ENCODE measurements at regions not wholly inside any gene's neighbourhood (a gene's known extent, or its start where the extent isn't known, plus 50 kb on each side); places are given as distances from the start of the nearest gene placed in this dataset.

DNA sequence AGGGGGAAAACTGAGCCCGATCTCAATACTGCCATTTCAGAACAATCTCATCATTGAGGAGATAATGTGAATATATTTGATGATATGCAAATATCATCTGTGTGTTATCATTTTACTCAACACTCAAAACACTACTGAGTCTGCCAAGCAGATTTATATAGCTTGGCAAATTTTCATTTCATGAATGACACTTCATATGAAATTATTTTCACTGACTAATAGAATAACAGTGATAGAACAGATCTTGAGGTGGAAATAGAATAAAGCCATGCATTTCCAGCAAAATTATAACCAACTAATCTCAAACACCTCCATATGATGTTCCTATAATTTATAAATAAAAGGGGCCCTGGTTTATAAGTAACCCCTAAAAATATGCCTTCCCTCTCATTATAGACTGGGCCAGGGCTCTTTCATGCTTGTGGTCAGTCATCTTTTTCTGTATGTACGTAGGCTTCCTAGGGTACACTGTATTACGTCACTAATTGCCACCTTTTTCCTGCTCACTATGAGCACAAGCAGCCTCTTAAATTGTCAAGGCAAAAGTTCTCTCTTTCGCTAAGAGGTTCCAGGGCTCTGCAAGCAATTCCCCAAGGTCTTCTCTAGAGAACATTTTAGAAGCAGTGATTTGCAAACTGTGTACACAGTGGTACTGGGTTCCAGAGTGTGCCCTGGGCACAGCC, 197.1 kb upstream of the FOXN3 start:
- peak overlapping the region; percentile 87 for H3K4me3 ChIP-seq (ENCODE audit: low read length)

DNA sequence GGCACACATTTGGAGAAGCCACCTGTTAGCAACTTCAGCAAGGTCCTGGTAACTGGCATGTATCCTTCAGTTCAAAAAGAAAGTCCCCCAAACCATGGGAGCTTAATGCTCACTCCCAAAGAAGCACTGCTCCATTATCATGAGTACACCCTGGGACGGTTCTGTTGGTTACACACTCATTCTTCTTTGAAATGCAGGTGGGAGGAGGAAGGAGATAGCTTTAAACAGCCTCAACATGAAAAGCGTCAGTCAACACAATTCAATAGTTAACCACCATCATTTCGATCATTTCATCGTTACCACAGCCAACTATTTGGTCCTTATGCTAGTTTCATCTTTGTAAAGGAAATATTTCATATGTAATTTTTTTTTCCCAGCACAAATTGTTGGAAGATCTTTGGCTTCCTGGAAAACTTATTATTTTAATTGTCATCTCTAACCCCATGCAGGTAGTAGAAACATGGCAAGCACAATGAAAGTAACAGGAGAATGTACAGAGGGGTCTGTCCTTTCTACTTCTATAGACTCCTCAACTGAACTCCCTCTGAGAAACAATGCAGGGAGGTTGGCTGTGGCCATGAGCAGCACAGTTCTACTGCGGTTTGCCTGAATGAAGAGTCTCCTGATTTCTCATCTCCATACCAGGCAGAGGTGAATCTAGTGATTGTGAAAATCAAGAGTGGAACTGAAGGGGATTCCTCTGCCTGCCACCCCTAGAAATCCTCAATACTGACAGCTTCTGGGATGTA, 196.4 kb upstream of the FOXN3 start:
- no peak overlapping the region for H3K9ac ChIP-seq (ENCODE audit: low read length)
- no peaks in the 10 kb centered on the region for H3K36me3 ChIP-seq (ENCODE audit: control insufficient read depth, low read depth, low read length)
- H3K27me3 ChIP-seq (ENCODE audit: control insufficient read depth, insufficient read depth, low read length) = no peaks in the 10 kb centered on the region
- no peaks in the 10 kb centered on the region for H3K9me3 ChIP-seq (ENCODE audit: control insufficient read depth, low read depth, low read length)
- no peak overlapping the region for H3K4me3 ChIP-seq (ENCODE audit: low read length)
- peaks cover 45% of the 10 kb centered on the region for H3K4me1 ChIP-seq (ENCODE audit: control insufficient read depth, low read depth, low read length)
- no peak overlapping the region for H3K27ac ChIP-seq (ENCODE audit: low read length)

More for the DNA sequence above, 197.1 kb upstream of the FOXN3 start:
- peak overlapping the region; percentile 46 for H3K27ac ChIP-seq (ENCODE audit: low read length)
- peaks cover 45% of the 10 kb centered on the region for H3K4me1 ChIP-seq (ENCODE audit: control insufficient read depth, low read depth, low read length)
- H3K36me3 ChIP-seq (ENCODE audit: control insufficient read depth, low read depth, low read length) = no peaks in the 10 kb centered on the region
- H3K9me3 ChIP-seq (ENCODE audit: control insufficient read depth, low read depth, low read length) = no peaks in the 10 kb centered on the region
- H3K9ac ChIP-seq (ENCODE audit: low read length) = no peak overlapping the region
- H3K27me3 ChIP-seq (ENCODE audit: control insufficient read depth, insufficient read depth, low read length) = no peaks in the 10 kb centered on the region

DNA sequence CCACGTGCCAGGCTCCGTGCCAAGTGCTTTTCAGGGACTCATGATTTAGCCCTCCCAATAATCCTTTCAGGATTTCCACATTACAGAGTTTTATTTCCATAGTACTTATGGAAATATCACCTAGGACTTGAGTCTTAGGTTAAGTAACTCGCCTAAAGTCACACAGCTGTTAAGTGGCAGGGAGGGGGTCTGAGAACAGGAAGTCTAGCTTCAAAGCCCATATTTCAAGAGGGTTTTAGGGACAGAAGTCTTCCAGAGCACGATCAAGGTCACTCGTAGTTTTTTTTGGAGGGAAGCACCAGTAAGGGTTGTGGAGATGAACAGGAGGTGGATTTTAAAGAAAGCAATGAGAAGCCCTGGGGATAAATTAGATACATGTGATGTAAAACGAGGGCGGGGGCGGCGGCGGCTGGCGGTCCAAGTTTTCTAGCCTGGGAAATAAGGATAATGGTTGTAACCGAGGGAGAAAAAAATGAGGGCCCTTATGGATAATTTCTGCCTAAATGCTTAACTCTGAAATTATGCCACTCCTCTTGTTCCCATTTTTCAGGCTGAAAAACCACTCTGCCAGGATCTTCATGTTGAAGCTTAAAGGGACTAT, 192.6 kb upstream of the FOXN3 start:
- Histone ChIP-seq H3K27ac (ENCODE audit: low read length) (no peak overlapping the region), H3K27me3 (ENCODE audit: control insufficient read depth, insufficient read depth, low read length) (no peaks in the 10 kb centered on the region), H3K4me3 (ENCODE audit: low read length) (no peak overlapping the region), H3K9ac (ENCODE audit: low read length) (no peak overlapping the region), H3K9me3 (ENCODE audit: control insufficient read depth, low read depth, low read length) (no peaks in the 10 kb centered on the region), H3K4me1 (ENCODE audit: control insufficient read depth, low read depth, low read length) (peaks cover 23% of the 10 kb centered on the region), H3K36me3 (ENCODE audit: control insufficient read depth, low read depth, low read length) (no peaks in the 10 kb centered on the region)

DNA sequence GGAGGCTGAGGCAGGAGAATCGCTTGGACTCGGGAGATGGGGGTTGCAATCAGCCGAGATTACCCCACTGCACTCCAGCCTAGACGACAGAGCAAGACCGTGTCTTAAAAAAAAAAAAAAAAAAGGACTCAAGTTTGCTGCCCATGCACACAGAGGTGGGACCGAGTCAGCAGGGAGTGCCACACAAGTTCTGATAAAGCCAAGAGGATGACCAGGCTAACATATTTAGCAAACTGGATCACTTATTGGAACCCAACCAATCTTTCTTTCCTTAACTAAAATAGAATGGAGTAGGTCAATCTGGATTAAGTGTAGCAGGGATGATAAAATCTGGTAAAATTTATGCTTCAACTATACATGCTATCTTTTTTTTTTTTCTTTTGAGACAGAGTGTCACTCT, 190.4 kb upstream of the FOXN3 start:
- Histone ChIP-seq H3K9me3 (ENCODE audit: control insufficient read depth, low read depth, low read length) (no peaks in the 10 kb centered on the region), H3K36me3 (ENCODE audit: control insufficient read depth, low read depth, low read length) (no peaks in the 10 kb centered on the region), H3K27ac (ENCODE audit: low read length) (no peak overlapping the region), H3K9ac (ENCODE audit: low read length) (no peak overlapping the region), H3K4me1 (ENCODE audit: control insufficient read depth, low read depth, low read length) (peaks cover 14% of the 10 kb centered on the region), H3K27me3 (ENCODE audit: control insufficient read depth, insufficient read depth, low read length) (no peaks in the 10 kb centered on the region), H3K4me3 (ENCODE audit: low read length) (no peak overlapping the region)

DNA sequence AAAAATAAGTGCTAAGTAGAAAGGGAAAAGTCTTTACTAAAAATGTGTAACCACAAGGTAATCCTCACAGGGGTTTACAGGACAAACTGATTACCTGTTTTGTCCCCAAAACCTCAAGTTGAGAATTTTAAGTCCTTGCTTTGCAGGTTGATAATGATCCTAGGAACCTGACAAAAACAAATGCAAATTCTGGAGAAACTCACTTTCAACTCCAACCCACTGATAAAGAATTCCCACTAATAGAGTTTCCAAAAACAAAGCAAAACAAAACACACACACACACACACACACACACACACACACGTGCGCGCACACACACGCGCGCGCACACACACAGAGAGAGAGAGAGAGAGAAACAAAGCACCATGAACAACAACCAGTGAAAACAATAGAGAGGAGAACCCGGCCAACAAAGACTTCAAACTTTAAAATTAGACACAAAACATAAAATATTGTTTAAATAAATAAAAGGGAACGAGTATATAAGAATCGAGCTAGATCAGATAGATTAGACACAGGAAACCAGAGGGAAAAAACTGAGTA, 187.0 kb upstream of the FOXN3 start:
- H3K27ac ChIP-seq (ENCODE audit: low read length) = no peak overlapping the region

DNA sequence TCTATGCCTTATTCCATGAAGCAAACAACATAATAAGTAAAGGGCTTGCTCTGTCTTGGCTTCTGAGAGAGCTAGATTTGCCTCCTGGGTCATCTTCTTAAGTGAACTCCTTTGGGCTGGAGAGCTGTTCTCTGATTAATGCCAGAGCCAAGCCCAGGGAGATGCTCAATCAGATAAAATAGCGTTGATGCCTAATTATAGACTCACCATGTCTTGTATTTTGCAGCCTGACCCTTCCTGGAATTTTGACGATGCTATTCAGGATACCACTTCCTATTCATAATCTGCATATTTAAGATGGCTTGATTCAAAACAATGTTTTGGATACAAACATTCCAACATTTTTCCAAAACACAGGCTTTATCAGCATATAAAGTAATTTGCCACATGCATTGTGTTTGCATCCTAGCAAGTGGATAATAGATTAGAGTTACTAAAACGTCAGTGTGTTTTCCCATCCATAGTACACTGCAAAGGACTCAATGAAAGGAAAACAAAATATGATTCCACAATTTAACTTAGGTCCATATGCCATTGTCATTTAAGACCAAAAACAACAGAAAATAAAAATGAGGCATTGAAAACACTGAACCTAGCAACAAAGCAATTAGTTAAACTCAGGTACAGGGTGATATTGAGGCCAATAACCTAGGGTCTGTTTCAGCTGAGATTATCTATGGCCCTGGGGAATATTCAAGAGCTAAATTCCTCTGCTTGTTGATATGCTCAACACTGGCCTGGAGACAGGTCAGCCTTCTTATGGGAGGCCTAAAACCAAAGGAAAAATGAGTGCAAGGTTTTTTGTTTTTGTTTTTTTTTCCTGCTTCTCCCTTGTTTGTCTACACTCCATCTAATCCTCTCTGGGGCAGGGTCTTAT, 184.2 kb upstream of the FOXN3 start:
- no peaks in the 10 kb centered on the region for H3K36me3 ChIP-seq (ENCODE audit: control insufficient read depth, low read depth, low read length)
- no peaks in the 10 kb centered on the region for H3K27me3 ChIP-seq (ENCODE audit: control insufficient read depth, insufficient read depth, low read length)
- peaks cover 14% of the 10 kb centered on the region for H3K4me1 ChIP-seq (ENCODE audit: control insufficient read depth, low read depth, low read length)
- H3K9ac ChIP-seq (ENCODE audit: low read length) = no peak overlapping the region
- no peak overlapping the region for H3K4me3 ChIP-seq (ENCODE audit: low read length)
- no peak overlapping the region for H3K27ac ChIP-seq (ENCODE audit: low read length)
- H3K9me3 ChIP-seq (ENCODE audit: control insufficient read depth, low read depth, low read length) = peaks cover 20% of the 10 kb centered on the region

More for the DNA sequence above, 187.0 kb upstream of the FOXN3 start:
- Histone ChIP-seq H3K36me3 (ENCODE audit: control insufficient read depth, low read depth, low read length) (no peaks in the 10 kb centered on the region), H3K9ac (ENCODE audit: low read length) (no peak overlapping the region), H3K4me3 (ENCODE audit: low read length) (no peak overlapping the region), H3K4me1 (ENCODE audit: control insufficient read depth, low read depth, low read length) (peaks cover 14% of the 10 kb centered on the region), H3K27me3 (ENCODE audit: control insufficient read depth, insufficient read depth, low read length) (no peaks in the 10 kb centered on the region), H3K9me3 (ENCODE audit: control insufficient read depth, low read depth, low read length) (peaks cover 11% of the 10 kb centered on the region)

DNA sequence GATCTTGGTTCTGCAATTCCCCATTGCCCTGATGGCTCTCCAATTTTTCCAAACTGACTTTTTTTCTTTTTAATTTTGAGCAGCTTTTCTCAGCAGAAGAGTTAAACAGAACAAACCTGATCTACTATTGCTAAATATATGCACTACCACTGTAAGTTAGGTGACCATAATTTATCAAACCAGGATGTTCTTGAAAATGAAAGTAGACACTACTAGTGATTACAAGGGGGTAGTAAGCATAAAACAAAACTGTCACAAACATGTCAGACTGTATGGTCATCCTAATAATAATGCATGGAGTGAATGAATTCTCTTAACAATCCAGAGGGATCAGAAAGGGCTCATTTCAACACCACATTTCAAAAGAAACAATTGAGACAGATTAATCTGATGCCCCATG, 183.0 kb upstream of the FOXN3 start:
- no peak overlapping the region for H3K9ac ChIP-seq (ENCODE audit: low read length)
- no peaks in the 10 kb centered on the region for H3K36me3 ChIP-seq (ENCODE audit: control insufficient read depth, low read depth, low read length)
- H3K27me3 ChIP-seq (ENCODE audit: control insufficient read depth, insufficient read depth, low read length) = no peaks in the 10 kb centered on the region
- H3K4me3 ChIP-seq (ENCODE audit: low read length) = no peak overlapping the region
- peaks cover 12% of the 10 kb centered on the region for H3K4me1 ChIP-seq (ENCODE audit: control insufficient read depth, low read depth, low read length)
- no peak overlapping the region for H3K27ac ChIP-seq (ENCODE audit: low read length)
- H3K9me3 ChIP-seq (ENCODE audit: control insufficient read depth, low read depth, low read length) = peaks cover 24% of the 10 kb centered on the region

DNA sequence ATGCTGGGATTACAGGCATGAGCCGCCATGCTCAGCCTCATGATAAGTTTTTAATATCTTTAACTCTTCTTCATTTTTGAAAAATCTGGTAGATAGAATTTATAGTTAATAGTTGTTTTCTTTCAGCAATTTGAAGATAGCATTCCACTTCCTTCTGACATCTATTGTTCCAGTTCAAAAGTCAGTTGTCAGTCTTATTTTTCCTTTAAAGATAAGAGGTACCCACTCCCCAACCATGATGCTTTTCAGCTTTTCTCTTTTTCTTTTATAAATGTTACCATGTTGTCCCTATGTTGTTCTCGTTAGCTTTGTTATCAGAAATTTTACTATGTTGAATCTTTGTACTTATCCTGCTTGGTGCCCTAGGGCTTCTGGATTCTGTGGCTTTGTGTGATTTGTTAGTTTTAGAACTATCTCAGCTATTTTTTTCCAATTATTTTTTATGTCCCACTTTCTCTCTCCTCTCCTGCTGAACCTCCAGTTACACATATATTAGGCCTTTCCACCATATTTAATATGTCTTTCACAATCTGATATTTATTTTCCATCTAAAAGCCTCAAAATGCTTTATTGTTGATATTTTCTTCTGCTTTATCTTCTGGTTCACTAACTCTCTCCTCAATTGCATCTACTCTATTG, 181.6 kb upstream of the FOXN3 start:
- Histone ChIP-seq H3K4me3 (ENCODE audit: low read length) (no peak overlapping the region), H3K9ac (ENCODE audit: low read length) (no peak overlapping the region), H3K4me1 (ENCODE audit: control insufficient read depth, low read depth, low read length) (peaks cover 2% of the 10 kb centered on the region), H3K36me3 (ENCODE audit: control insufficient read depth, low read depth, low read length) (no peaks in the 10 kb centered on the region), H3K27me3 (ENCODE audit: control insufficient read depth, insufficient read depth, low read length) (no peaks in the 10 kb centered on the region), H3K27ac (ENCODE audit: low read length) (no peak overlapping the region), H3K9me3 (ENCODE audit: control insufficient read depth, low read depth, low read length) (peaks cover 24% of the 10 kb centered on the region)

DNA sequence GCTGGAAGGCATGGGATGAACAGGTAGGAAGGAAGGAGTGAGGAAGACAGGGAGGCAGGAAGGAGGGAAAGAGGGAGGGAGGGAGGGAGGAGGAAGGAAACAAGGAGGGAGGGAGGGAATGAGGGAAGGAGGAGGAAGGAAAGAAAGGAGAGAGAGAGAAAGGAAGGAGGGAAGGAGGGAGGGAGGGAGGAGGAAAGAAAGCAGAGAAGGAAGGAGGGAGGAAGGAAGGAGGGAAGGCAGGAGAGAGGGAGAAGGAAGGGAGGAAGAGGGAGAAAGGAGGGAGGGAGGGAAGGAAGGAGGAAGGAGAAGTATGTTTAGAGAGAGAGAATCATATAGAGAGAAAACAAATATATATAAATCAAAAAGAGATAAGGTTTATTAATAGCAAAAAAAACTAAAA, 175.9 kb upstream of the FOXN3 start:
- Histone ChIP-seq H3K4me3 (ENCODE audit: low read length) (no peak overlapping the region), H3K27ac (ENCODE audit: low read length) (no peak overlapping the region), H3K4me1 (ENCODE audit: control insufficient read depth, low read depth, low read length) (peaks cover 14% of the 10 kb centered on the region), H3K27me3 (ENCODE audit: control insufficient read depth, insufficient read depth, low read length) (no peaks in the 10 kb centered on the region), H3K9ac (ENCODE audit: low read length) (no peak overlapping the region), H3K36me3 (ENCODE audit: control insufficient read depth, low read depth, low read length) (no peaks in the 10 kb centered on the region), H3K9me3 (ENCODE audit: control insufficient read depth, low read depth, low read length) (peaks cover 7% of the 10 kb centered on the region)

DNA sequence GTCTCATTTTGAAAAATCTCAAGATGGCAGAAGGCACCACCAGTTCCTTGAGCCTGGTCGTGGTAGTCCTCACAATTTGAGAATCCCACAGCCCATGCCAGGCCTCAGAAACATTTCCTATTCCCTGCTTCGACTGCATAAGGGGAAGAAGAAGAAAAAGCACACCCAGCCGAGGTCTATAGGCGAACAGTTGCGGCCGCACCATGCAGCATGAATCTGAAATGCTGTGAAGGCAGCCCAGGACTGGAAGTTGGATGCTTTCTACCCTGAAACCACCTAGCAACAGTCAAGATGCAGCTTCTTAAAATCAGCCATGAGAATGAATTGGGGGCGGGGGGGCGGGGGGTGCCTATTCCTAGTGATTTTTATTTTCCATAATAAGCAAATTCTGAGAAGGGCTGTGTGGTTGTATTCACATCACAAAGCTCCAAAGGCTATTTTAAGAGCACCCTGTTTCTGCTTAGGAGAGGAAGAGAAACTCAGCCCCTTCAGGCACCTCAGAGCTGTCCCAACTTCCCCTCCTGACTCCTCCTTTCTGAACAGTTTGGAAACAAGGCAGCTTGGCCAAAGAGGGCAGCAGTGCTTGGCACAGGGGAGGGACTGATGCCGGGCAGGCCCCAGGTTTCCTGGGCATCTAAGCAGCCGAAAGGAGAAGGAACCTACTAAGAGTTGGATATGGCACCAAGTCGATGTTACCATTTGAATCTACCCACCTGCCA, 172.5 kb upstream of the FOXN3 start:
- Histone ChIP-seq H3K9me3 (ENCODE audit: control insufficient read depth, low read depth, low read length) (no peaks in the 10 kb centered on the region), H3K36me3 (ENCODE audit: control insufficient read depth, low read depth, low read length) (no peaks in the 10 kb centered on the region)

More for the DNA sequence above, 172.5 kb upstream of the FOXN3 start:
- no peaks in the 10 kb centered on the region for H3K27me3 ChIP-seq (ENCODE audit: control insufficient read depth, insufficient read depth, low read length)
- H3K27ac ChIP-seq (ENCODE audit: low read length) = no peak overlapping the region
- H3K4me3 ChIP-seq (ENCODE audit: low read length) = no peak overlapping the region
- H3K4me1 ChIP-seq (ENCODE audit: control insufficient read depth, low read depth, low read length) = peaks cover 14% of the 10 kb centered on the region
- no peak overlapping the region for H3K9ac ChIP-seq (ENCODE audit: low read length)
